NCI-H1694 treated with DMSO at 0.1 percent for 48 hours (cell line): ENCODE measurements at regions not wholly inside any gene's neighbourhood (a gene's known extent, or its start where the extent isn't known, plus 50 kb on each side); places are given as distances from the start of the nearest gene placed in this dataset.

Experiments used
- DNase-seq: peaks from one replicate; lab custom pipeline; 2025; lab: John Stamatoyannopoulos, UW

DNA sequence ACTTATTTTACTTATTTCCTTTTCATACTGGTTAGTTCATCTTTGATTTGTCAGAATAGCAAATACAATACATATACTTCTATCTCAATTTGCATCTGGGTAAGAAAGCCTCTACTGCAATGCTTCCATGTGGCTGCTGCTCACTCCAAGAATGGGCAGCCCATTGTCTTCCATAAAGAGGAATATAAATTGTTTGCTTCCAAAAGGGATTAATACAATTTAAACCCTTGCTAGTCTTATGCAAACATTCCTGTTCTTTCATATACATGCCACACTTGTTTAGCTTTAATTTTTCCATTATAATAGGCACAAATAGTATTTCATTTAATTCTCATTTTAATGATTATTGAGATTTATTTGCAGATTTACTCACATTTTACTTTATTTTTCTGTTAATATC, 555.4 kb upstream of the POM121L12 start:
- no peak for DNase-seq

DNA sequence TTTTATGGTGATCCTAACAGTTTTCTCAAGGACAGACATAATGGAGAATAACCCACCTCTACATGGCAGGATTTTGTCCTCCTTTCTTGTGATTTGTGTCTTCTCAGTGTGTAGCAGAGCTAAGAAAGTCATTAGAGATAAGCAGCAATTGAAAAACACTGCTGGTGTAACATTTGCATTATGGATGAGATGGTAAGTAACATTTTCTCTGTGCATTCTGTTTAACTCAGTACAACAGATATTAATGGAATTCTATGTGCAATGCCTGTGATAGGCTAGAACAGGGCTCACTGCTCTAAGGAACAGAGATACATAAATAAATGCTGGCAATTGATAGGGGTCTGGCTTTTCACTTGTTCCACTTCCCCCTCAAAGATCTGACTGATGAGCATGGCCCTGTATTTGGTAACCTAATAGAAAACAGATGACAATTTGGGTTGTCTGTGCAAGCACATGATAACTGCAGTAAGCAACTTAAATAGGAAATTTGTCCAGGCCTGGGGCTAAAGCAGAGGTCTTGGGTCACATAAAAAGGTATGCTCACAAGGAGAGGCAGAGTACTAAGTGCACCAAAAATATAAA, 560.3 kb upstream of the POM121L12 start:
- DNase-seq, result no peak

DNA sequence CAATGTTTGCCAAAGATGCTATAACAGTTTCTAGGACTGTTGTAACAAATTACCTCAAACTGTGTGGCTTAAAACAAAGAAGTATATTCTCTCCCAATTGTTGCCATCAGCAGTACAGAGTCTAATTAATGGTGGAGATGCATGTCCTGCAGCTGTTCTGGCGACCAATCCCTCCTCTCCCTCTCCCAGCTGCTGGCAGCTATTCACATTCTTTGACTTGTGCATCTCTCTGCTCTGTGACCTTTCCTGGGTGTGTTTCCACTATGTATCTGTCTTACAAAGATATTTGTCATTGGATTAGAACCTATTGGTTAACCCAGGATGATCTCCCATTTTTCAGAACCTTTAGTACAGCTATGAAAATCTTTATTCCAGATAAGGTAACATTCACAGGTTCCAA, 561.7 kb upstream of the POM121L12 start:
- no peak for DNase-seq

DNA sequence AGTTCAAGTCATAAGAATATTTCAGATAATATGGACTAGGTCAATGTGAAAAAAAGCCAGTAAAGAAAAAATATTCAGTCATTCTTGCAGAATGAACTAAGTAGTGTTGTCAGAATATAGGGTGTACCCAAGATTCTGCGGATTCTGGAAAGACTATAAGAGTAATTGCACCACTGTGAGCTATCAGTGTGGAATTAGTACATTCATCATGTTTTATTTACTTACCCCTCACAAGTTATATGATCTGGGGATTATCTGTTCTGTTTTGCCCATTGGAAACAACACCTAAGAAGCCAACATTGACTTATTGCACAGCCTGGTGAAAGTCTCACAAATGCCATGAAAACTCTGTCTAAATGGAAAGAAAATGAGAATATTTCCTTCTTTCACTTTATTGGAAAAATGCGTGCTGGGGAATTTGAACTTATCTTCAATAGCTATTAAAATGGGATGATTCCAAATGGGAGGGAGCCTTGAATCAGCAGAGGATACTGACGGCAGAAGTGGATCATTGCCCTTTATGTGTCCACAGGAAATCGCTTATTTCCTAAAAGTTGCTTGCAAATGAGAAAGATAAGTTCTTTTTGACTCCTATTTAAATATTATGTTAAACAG, 563.3 kb upstream of the POM121L12 start:
- no peak for DNase-seq

DNA sequence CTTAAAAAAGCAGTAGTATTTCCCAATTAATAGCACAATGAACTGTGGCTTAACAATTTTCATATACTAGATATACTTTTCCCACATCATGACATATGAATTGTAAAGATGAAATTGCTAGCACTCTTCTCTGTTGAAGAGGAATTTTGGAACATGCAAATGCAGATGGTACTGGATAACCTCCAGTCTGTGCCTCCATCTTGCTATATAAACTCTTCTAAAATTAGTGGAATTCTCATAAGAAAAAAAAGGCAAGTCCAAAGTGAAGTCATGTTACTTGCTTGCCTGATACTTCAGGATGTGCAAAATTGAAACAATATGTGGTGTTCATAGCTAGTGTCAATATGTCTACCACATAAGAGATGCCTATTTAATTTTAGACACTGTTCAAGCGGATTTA, 570.2 kb upstream of the POM121L12 start:
- no peak for DNase-seq

DNA sequence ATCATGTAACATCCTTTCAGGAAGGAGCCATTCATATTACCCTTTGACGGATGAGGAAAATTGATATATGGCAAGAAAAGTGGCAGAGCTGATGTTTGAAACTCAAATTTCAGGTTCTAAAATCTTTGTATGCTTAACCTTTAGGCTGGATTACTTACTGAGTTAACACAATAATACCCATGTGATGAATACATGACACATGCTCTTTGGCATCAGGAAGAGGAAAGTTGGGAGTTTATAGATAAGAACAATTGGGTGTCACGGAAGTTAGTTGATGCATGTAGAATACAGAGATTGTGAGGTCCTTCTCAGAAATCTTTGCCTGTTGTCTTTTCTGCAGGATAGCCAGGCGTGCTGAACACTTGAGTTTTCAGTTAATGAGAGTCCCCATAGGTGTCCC, 572.1 kb upstream of the POM121L12 start:
- no peak for DNase-seq

DNA sequence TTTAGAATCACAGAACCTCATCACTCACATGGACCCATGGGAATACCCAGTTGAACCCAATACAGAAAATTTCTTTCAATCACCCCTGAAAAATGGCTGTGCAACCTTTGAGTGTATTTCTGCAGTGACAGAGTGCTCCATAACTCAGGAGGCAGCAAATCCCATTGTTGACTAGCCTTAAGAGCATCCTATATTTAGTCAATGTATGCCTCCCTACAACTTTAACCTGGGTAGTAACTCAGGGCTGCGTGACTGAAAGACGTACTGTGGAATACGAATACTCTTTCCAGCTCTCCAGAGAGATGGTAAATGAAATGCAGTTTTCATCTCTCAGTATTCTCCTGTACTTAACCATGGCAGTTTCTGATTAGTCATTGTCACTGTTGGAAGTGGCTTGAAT, 573.0 kb upstream of the POM121L12 start:
- no peak for DNase-seq

DNA sequence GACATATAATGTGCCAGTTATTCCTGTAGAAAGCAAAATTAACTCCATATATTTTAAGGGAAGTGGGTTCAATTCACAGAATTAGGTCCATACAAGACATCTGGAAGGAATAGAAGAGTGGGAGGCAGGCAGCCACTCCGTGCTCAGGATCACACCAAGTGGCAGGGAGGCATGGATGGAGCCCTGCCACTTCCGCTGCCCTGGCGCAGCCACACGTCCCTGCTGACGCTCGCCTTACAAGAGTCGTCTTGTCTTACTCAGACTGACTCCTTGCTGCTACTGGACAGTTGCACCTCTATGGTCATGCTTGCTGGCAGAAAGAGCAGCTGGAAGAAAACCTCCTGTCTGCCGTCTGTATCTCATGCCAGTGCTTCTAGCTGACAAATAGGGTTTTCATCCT, 579.9 kb upstream of the POM121L12 start:
- DNase-seq, result no peak

DNA sequence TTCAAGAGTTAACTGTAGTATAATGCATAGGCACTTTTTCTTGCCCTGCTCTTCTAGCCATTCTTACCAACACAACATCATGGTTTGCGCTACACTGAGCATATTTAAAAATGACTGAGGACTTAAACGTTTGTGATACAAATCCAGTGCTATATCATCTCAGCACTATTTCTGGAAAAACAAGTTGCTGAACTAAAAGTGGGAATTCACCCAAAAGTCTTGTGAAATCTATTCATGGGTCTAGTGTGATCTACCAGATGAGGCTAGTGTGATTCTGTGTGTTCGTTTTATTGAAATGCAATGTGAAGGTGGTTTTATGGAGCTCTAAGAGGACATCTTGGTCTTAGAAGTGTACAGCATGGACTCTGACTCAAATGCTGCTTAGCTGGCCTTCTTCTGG, 584.6 kb upstream of the POM121L12 start:
- no peak for DNase-seq

DNA sequence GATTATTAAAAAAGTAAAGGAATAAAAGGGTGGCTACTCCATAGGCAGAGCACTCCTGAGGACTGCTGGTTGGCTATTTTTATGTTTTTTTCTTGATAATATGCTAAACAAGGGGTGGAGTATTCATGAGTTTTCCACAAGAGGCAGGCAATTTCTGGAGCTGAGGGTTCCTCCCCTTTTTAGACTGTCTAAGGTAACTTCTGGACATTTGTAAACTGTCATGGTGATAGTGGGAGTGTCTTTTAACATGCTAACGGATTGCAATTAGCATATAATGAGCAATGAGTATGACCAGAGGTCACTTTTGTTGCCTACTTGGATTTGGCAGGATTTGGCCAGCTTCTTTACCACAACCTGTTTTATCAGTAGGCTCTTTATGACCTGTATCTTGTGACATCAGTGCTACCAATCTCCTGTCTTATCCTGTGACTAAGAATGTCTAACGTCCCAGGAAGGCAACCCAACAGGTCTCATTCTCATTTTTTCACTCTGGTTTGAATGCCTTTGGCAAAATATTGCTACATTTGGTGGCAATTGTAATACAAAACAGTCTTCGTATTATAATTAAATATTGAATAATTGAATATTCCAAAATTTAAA, 587.8 kb upstream of the POM121L12 start:
- DNase-seq, result no peak

DNA sequence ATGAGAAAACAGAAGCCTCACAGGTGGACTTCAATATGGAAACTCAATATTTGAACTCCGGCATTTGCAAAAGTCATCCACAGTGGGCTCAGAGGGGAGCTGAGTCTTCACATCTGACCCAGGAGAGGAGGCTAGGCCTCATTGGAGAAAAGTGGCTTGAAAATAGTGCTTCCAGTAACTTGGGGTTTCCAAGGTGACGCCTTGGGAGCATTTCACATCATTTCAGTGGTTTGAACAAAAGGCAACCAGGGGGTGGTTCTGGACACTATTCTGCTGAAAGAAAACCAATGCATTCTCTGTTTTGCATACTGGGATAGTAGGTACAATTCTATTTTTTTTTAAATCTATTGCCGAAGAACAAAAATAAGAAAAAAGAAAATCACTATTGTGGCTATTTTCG, 599.2 kb upstream of the POM121L12 start:
- no peak for DNase-seq

DNA sequence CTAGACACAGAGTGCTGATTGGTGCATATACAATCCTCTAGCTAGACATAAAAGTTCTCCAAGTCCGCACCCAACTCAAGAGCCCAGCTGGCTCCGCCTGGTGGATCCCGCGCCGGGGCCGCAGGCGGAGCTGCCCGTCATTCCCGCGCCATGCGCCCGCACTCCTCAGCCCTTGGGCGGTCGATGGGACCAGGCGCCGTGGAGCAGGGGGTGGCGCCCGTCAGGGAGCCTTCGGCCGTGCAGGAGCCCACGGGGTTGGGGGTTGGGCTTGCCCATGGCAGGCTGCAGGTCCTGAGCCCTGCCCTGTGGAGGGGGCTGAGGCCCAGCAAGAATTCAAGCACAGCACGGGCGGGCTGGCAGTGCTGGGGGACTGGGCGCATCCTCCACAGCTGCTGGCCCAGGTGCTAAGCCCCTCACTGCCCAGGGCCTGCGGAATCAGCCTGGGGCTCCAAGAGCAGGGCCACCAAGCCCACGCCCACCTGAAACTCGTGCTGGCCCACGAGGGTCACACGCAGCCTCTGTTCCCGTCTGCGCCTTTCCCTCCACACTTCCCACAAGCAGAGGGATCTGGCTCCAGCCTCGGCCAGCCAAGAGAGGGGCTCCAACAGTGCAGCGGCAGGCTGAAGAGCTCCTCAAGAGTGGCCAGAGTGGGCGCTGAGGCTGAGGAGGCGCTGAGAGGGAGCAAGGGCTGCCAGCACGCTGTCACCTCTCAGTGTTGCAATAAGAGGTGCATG, 604.2 kb upstream of the POM121L12 start:
- DNase-seq, result no peak

DNA sequence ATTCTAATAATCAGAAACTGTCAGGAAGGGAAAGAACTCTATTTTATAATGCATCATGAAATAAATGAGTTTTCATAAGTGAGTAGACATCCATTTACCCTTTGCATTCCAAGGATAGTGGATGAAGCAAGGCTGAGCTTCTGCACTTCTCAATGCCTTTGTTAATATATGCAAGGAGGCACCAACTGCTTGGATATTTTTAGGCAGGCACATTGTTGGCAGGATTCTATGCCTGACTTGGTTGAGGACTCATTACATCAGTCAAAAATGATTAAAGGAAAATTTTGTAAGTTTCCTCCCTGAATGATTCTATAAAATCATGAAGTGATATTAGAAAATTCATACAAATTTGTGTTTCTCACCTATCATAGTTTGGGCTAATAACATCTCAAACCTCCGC, 612.2 kb upstream of the POM121L12 start:
- no peak for DNase-seq

DNA sequence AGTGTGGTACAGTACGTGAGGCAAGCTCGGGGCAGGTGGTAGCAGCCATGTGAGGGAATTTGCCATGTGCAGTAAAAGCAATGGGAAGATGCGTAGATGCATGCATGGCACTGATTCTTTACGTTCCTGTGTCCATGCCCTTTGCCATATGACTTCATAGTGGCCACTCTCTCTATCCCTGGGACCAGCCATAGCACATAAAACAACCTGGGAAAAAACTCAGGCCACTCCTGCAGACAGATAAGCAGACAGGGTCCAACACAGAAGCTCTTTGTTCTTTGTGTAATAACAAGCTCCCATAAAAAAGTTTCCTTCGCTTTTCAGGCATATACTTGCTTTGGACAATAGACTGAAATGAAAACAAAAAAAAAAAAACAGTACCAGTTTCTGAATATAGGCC, 622.4 kb upstream of the POM121L12 start:
- no peak for DNase-seq

DNA sequence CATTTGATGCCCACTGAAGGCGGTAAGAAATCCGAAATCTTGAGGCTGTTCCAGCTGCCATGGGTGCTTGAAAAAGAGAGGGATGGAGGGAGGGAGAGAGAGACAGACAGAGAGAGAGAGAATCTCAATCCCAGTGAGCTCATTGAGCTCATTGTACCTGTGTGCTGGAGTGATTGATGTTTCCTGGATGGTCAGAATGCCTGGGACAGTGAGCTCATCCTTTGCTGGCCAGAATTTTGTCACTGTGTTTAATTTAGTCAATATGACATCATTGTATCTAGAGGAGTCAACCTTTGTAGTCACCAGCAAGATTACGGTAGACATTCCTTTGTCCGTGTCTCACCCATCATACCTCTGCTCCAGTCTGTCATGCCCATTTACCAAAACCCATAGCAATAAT, 625.4 kb upstream of the POM121L12 start:
- DNase-seq, result no peak

DNA sequence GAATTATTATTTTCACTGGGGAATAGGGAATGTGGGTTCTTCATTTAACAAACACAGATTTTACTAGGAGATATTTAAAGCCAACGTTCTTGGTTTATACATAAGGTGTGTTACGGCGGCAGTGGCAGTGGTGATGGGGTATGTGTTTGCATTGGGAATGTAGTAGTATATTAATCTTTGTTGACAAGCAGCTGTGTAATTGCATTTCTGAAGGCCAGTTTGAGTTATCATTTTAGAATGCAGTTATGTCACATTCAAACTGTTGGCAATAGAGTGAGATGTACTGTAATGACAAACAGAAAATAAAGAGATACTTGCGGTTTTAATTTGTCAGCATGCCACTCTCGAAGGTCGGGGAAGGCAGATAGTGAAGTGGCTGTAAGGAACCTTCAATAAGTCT, 628.6 kb upstream of the POM121L12 start:
- no peak for DNase-seq

DNA sequence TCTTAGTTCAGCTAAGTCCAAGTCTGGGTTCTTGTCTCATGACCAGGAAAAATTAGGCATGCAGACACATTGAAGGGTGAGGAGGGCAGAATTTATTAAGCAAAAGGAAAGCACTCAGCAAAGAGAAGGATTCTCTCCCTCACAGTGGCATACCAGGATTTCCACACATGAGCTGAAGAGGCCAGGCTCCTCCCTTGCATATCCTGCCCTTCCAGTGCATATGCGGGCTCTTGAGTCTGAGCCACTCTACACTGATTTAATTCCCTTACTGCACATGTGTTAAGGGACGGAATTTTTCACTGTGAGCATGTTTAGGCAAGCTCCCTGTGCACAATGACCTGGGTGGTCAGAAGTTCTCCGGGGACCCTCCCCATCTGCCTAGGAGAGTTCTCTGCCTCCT, 652.7 kb upstream of the POM121L12 start:
- DNase-seq, result no peak

DNA sequence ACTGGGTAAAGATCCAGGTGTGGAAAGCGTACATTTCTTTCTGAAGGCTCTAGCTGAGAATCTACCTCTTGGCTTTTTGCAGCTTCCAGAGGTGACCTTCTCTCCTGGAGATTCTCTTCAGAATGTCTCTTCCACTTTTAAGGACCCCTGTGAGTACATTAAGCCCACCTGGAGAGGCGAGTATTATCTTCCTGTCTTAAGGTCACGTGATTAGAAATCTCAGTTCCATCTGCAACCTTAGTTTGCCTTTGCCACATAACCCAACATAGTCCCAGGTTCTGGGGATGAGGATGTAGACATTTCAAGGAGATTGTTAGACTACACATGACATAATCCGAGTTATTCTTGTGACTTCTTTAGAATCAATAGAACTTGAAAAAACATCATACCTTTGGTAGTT, 665.5 kb upstream of the POM121L12 start:
- no peak for DNase-seq

DNA sequence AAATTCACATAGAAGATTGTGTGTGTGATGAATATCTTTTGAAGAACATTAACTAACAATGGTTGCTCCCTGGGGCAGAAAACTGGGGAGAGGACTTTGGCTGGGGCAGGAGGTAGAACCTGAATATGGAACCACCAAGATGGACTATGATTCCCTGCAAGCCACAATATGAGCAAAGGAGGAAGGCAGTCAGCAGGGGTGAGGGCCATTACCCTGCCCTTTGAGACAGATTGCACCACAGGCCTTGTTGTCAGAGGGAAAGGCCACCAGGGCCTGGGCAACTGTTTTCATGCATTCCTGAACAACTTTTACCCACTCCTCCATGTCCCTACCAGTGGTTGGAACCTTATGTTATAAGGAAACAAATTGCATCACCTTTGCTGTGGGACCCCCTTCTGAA, 670.1 kb upstream of the POM121L12 start:
- DNase-seq, result no peak

DNA sequence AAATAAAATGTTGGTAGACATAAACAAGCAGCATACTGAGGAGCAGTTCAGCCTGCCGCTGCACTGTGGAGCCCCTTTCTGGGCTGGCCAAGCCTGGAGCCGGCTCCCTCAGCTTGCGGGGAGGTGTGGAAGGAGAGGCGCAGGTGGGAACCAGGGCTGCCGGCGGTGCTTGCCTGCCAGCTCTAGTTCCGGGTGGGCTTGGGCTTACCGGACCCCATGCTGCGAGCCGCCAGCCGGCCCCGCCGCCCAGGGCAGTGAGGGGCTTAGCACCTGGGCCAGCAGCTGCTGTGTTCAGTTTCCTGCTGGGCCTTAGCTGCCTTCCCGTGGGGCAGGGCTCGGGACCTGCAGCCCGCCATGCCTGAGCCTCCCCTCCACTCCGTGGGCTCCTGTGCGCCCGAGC, 672.9 kb upstream of the POM121L12 start:
- DNase-seq, result no peak

DNA sequence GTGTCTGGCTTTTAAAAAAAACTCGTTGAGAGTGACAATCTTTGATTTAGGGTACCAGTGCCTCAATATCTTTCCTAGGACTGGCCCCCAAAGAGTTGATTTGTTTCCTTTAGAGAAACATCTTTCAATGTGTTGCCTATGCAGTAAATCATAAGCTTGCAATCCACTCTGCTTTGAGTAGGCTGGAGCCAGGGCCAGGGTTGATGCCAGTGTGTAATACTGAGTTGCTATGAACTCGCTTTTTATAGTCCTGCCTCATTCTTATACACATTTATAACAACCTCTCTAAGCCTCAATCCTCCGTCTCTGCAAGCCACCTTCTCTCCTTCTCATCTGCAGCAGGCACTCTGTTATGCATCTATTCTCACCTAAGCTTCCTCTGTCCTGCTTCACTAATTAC, 674.9 kb upstream of the POM121L12 start:
- DNase-seq, result no peak

DNA sequence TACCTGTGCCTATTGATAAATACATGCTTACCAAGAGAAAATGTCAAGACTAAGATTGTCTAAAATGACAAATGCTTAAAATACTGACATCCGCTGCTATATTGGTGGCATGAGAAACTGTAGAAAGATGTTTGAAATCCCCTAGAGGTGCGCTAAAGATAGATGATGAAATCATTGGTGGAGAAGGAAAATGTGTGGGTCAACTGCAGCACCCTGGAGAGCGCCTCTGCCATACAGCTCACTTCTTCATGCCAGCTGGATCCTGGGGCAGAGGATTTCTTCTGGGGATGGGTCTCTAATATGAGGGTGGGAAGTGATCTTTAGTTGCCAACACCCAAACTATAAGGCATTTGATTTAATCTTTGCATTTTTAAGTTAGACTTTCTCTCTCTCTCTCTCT, 680.4 kb upstream of the POM121L12 start:
- DNase-seq, result no peak
